ENCODE measurements at regions not wholly inside any gene's neighbourhood (a gene's known extent, or its start where the extent isn't known, plus 50 kb on each side); places are given as distances from the start of the nearest gene placed in this dataset.

- CTCF ChIA-PET, result interaction anchor here (1.5 kb wide), 1 partner anchor 9 kb away, joined by 3 read pairs; no protein-coding TSS in a partner anchor
- POLR2A ChIA-PET, result no interaction called here
- TF ChIP-seq, protein P1, sequence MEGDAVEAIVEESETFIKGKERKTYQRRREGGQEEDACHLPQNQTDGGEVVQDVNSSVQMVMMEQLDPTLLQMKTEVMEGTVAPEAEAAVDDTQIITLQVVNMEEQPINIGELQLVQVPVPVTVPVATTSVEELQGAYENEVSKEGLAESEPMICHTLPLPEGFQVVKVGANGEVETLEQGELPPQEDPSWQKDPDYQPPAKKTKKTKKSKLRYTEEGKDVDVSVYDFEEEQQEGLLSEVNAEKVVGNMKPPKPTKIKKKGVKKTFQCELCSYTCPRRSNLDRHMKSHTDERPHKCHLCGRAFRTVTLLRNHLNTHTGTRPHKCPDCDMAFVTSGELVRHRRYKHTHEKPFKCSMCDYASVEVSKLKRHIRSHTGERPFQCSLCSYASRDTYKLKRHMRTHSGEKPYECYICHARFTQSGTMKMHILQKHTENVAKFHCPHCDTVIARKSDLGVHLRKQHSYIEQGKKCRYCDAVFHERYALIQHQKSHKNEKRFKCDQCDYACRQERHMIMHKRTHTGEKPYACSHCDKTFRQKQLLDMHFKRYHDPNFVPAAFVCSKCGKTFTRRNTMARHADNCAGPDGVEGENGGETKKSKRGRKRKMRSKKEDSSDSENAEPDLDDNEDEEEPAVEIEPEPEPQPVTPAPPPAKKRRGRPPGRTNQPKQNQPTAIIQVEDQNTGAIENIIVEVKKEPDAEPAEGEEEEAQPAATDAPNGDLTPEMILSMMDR (IDR thresholded peaks at IDR 0.05; ENCODE audit: control extremely low read depth, extremely low read depth, low read depth, missing control alignments), result no peak
Measured at GRCh38 chr12:131418121-131418520, 292.8 kb upstream of the SFSWAP start.

DNA sequence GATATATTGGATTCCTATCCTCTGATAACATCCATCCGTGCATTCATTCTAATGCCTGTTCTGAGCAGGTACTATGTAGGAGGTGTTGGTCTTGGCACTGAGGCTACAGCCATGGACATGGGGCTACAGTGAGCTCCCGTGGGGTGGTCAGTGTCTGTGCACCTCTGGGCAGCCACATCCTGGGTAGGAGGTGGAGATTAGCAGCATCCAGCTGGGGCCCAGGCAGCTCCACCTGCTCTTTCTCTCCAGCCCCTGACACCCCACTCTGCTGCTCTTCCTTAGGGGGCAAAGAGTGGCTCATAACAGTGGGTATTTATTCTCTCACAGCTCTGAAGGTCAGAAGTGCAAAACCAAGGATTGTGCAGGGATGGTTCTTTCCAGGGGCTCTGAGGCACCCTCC lies 292.0 kb upstream of the SFSWAP start:
- POLR2A ChIA-PET, result no interaction called here

More at GRCh38 chr12:131418121-131418520, 292.8 kb upstream of the SFSWAP start:
- no peak for DNase-seq (ENCODE audit: extremely low spot score)

DNA sequence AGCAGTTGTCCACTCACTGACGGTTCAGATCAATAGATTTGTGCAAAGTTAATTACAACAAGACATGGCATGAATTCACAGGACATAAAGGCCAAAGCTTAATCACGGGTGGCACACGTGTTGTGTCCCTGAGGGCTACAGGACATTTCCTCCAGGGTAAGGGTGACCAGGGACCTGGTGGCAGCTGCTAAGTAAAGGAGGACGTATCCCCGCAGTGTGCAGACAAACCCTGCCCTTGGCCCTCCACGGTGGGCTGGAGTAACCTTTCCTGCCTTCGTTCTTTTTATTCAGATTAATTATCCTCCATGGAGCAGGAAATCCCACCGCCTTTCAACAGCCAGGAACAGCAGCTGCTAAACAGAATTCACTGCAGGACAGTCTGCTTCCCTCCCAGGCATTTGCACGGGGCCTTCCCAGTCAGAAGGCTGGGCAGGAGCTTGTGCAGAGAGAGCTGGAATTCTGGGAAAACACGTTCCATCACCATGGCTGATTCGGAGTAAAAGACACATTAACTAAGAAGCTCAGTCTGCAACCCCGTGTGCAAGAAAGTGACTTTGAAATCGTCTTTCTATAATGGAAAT lies 289.9 kb upstream of the SFSWAP start:
- ChIA-PET CTCF (no interaction called here), POLR2A (no interaction called here)
- DNase-seq (ENCODE audit: extremely low spot score), result no peak
- TF ChIP-seq, protein P1 (IDR thresholded peaks at IDR 0.05; ENCODE audit: control extremely low read depth, extremely low read depth, low read depth, missing control alignments), result no peak

More for the DNA sequence above, 292.0 kb upstream of the SFSWAP start:
- TF ChIP-seq, protein P1 (IDR thresholded peaks at IDR 0.05; ENCODE audit: control extremely low read depth, extremely low read depth, low read depth, missing control alignments), result no peak
- CTCF ChIA-PET, result interaction anchor here (1.5 kb wide), 1 partner anchor 9 kb away, joined by 3 read pairs; no protein-coding TSS in a partner anchor
- DNase-seq (ENCODE audit: extremely low spot score), result no peak

- CTCF ChIA-PET, result no interaction called here
- TF ChIP-seq, protein P1 (IDR thresholded peaks at IDR 0.05; ENCODE audit: control extremely low read depth, extremely low read depth, low read depth, missing control alignments), result no peak
- POLR2A ChIA-PET, result no interaction called here
- DNase-seq (ENCODE audit: extremely low spot score), result no peak
Measured at GRCh38 chr12:131421509-131422186, 289.2 kb upstream of the SFSWAP start.

- TF ChIP-seq, protein P1 (IDR thresholded peaks at IDR 0.05; ENCODE audit: control extremely low read depth, extremely low read depth, low read depth, missing control alignments), result no peak
- no peak for DNase-seq (ENCODE audit: extremely low spot score)
- ChIA-PET POLR2A (no interaction called here), CTCF (no interaction called here)
Measured at GRCh38 chr12:131422187-131422520, 288.7 kb upstream of the SFSWAP start.

DNA sequence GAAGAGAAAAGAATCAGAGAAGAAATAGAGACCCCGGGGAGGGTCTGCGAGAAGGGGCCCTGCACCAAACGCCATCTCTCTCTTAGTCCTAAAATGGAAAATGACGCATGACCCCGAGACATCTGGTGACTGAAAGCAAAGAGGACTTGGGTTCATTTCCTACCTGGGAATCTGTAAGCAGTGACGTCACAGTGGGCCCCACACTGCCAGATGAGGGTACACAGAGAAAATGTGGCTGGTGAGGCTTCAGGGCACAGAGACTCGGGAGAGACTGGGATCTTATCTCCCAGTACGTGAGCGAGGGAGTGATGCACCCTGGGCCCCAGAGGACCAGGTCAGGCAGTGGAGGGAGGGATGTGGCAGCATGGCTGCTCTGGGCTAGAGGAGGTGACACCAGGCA lies 288.1 kb upstream of the SFSWAP start:
- ChIA-PET CTCF (no interaction called here), POLR2A (no interaction called here)
- no peak for DNase-seq (ENCODE audit: extremely low spot score)
- TF ChIP-seq, protein P1 (IDR thresholded peaks at IDR 0.05; ENCODE audit: control extremely low read depth, extremely low read depth, low read depth, missing control alignments), result no peak

Measured in GM10248 (cell line).